Karpas-422 (cell line): ENCODE measurements at regions not wholly inside any gene's neighbourhood (a gene's known extent, or its start where the extent isn't known, plus 50 kb on each side); places are given as distances from the start of the nearest gene placed in this dataset.
"Not testable (repeated sequence)": the region's sequence is repeated elsewhere in the genome, so short reads cannot be mapped to it uniquely, and the experiment has no call there.

Experiments used
- DNase-seq: peaks from one replicate; pipeline ENCODE4 v3.0.0-alpha.2; 2015
- H2AFZ ChIP-seq: fragments of 200-600 bp; sonication (generic); 2 replicates; pipeline ENCODE4 v1.6.1; 2014; ENCODE audit warnings: antibody characterized with exemption, low read length, mixed read lengths
- H3K27ac ChIP-seq: fragments of 200-600 bp; sonication (generic); 2 replicates; pipeline ENCODE4 v1.5.1; 2014; ENCODE audit warnings: mild to moderate bottlenecking, low read length, moderate library complexity
- H3K27me3 ChIP-seq: fragments of 200-600 bp; sonication (generic); 2 replicates; pipeline ENCODE4 v1.6.1; 2014; ENCODE audit warnings: low read length, mixed read lengths
- H3K36me3 ChIP-seq: fragments of 200-600 bp; sonication (generic); 2 replicates; pipeline ENCODE4 v1.6.1; 2014; ENCODE audit warnings: low read length, mixed read lengths; ENCODE audit not compliant: insufficient read depth
- H3K4me1 ChIP-seq: fragments of 200-600 bp; sonication (generic); 2 replicates; pipeline ENCODE4 v1.6.1; 2014; ENCODE audit warnings: mild to moderate bottlenecking, low read length, mixed read lengths
- H3K4me2 ChIP-seq: fragments of 200-600 bp; sonication (generic); 2 replicates; pipeline ENCODE4 v1.6.1; 2014; ENCODE audit warnings: low read length, low read depth, mild to moderate bottlenecking; ENCODE audit not compliant: poor library complexity, severe bottlenecking
- H3K4me3 ChIP-seq: fragments of 200-600 bp; sonication (generic); 2 replicates; pipeline ENCODE4 v1.5.1; 2014; ENCODE audit warnings: mild to moderate bottlenecking, antibody characterized with exemption, low read length, mixed read lengths
- H3K79me2 ChIP-seq: fragments of 200-600 bp; sonication (generic); 2 replicates; pipeline ENCODE4 v1.6.1; 2014; ENCODE audit warnings: mild to moderate bottlenecking, low read length, mixed read lengths
- H3K9ac ChIP-seq: fragments of 200-600 bp; sonication (generic); 2 replicates; pipeline ENCODE4 v1.6.0; 2014; ENCODE audit warnings: low read length
- H3K9me2 ChIP-seq: fragments of 200-600 bp; sonication (generic), shearing (Covaris generic); replicated peaks from 2 replicates; pipeline ENCODE4 v1.6.0; 2014; ENCODE audit warnings: mild to moderate bottlenecking, low read length, moderate library complexity; ENCODE audit not compliant: insufficient read depth
- H3K9me3 ChIP-seq: fragments of 300-700, 200-600 bp; sonication (generic); 2 replicates; pipeline ENCODE4 v1.6.1; 2014; ENCODE audit warnings: low read length, mixed read lengths
- H4K20me1 ChIP-seq: fragments of 200-600 bp; sonication (generic); 2 replicates; pipeline ENCODE4 v1.6.1; 2014; ENCODE audit warnings: mild to moderate bottlenecking, antibody characterized with exemption, low read length, low read depth; ENCODE audit not compliant: insufficient read depth

DNA sequence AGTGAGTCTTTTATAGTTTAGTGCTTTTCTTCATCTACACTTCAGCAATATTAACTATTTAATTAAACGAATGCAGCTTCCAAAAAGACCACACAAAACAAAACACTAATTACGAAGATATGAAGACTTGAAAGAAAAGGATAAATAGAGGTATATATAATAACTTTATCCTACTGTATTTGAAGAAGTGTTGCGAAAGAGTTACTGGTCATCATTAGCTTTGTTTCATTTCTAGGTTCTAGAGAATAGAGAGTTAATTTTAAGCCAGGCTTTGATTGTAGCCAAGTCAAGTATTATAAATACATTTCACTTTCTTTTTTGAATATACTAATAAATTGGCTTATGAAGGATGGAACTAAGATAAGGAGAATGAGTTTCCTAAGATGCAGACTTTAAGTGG is 416.8 kb upstream of the GBE1 start:
- H2AFZ ChIP-seq: no peak overlapping the region
- H3K4me2 ChIP-seq: no peak overlapping the region
- no peak overlapping the region for H3K27ac ChIP-seq
- no peaks in the 10 kb centered on the region for H3K9me3 ChIP-seq
- no peak overlapping the region for H3K9ac ChIP-seq
- no peaks in the 10 kb centered on the region for H4K20me1 ChIP-seq
- no peaks in the 10 kb centered on the region for H3K36me3 ChIP-seq
- no peaks in the 10 kb centered on the region for H3K27me3 ChIP-seq
- no peak overlapping the region for H3K4me3 ChIP-seq
- H3K4me1 ChIP-seq: no peaks in the 10 kb centered on the region
- no peaks in the 10 kb centered on the region for H3K79me2 ChIP-seq
- no peaks in the 10 kb centered on the region; the same call in 1 of the 2 replicates for H3K9me2 ChIP-seq
- no peak for DNase-seq

DNA sequence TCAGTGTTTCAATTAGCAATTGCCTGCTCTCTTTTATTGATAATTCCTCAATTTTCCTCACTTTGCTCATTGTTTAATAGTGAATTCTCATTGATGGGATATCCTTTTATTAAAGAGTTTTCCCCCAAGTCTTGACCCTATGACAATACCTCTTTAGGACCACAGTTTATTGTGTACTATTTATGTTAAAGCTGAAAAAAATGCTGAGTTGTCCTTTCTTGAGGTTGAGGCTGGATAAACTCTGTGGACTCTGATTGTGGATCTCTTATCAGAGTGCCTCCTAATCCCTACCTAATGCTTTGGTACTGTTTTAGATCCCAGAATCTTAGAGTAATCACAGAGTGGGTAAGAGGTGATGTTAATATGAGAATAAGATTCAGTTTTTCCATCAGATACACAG is 416.3 kb upstream of the GBE1 start:
- no peak overlapping the region for H3K9ac ChIP-seq
- H3K4me2 ChIP-seq: no peak overlapping the region
- DNase-seq: no peak
- H3K9me3 ChIP-seq: no peaks in the 10 kb centered on the region
- no peaks in the 10 kb centered on the region for H3K27me3 ChIP-seq
- no peaks in the 10 kb centered on the region for H4K20me1 ChIP-seq
- H2AFZ ChIP-seq: no peak overlapping the region
- H3K9me2 ChIP-seq: no peaks in the 10 kb centered on the region; the same call in 1 of the 2 replicates
- no peak overlapping the region for H3K27ac ChIP-seq
- H3K4me1 ChIP-seq: no peaks in the 10 kb centered on the region
- no peaks in the 10 kb centered on the region for H3K79me2 ChIP-seq
- H3K36me3 ChIP-seq: no peaks in the 10 kb centered on the region
- H3K4me3 ChIP-seq: no peak overlapping the region

DNA sequence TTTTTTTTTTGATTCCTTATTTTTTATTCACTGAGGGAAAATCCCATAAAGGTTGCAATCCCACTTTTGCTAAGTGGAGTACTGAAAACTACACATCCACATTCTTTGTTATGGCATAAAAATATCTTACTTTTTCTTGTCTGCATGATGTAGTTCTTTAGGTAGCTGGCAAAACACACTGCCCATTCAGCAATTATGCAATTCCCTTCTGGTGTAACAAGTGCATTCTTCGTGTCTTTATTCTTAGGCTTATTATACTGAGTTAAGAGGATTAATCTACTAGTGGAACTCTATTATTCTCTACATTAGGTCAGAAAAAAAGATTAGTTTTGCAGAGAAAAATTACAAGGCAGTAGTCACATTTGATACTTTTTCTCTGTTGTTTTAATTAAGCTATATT is 403.8 kb upstream of the GBE1 start:
- Histone ChIP-seq H3K9me2 (no peaks in the 10 kb centered on the region), H2AFZ (no peak overlapping the region), H3K27ac (no peak overlapping the region), H4K20me1 (no peaks in the 10 kb centered on the region), H3K4me1 (no peaks in the 10 kb centered on the region), H3K4me3 (no peak overlapping the region), H3K9me3 (peaks cover 4% of the 10 kb centered on the region; the same call in 1 of the 2 replicates), H3K27me3 (no peaks in the 10 kb centered on the region), H3K9ac (no peak overlapping the region), H3K4me2 (no peak overlapping the region), H3K79me2 (no peaks in the 10 kb centered on the region), H3K36me3 (no peaks in the 10 kb centered on the region)
- no peak for DNase-seq

DNA sequence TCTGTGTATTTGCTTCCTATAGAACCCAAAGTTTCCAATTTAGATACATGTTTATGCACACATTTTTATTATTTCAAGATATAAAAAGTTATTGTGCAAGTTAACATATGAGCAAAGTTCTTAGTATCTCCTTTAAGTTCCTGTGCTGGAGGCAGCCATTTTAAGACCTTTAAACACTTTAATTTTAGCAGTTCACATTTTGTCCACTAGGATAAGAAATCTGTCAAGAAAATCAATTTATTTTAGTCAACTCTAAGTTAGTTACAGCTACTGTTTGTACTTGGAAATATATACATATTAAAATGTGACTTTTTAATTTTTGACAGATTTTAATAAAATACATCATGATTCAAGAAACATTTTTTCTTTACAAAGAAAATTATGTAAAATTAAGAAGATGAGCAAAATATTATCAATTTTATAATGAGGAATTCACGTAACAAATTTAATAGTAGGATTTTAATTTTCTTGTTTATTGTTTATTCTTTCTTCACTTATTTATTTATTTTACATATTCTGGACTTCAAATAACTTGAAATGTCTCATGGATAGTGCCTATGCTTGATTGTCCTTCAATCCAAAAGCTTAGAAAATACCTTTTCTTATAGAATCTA is 402.6 kb upstream of the GBE1 start:
- no peaks in the 10 kb centered on the region for H4K20me1 ChIP-seq
- H3K9me3 ChIP-seq: peaks cover 4% of the 10 kb centered on the region; the same call in 1 of the 2 replicates
- H3K9me2 ChIP-seq: no peaks in the 10 kb centered on the region
- no peaks in the 10 kb centered on the region for H3K4me1 ChIP-seq
- peak; percentile 75 for DNase-seq
- no peaks in the 10 kb centered on the region for H3K27me3 ChIP-seq
- H3K4me2 ChIP-seq: no peak overlapping the region
- peak overlapping the region; percentile 89 for H2AFZ ChIP-seq
- H3K79me2 ChIP-seq: no peaks in the 10 kb centered on the region
- no peak overlapping the region for H3K27ac ChIP-seq
- no peak overlapping the region for H3K4me3 ChIP-seq
- no peak overlapping the region for H3K9ac ChIP-seq
- no peaks in the 10 kb centered on the region for H3K36me3 ChIP-seq

DNA sequence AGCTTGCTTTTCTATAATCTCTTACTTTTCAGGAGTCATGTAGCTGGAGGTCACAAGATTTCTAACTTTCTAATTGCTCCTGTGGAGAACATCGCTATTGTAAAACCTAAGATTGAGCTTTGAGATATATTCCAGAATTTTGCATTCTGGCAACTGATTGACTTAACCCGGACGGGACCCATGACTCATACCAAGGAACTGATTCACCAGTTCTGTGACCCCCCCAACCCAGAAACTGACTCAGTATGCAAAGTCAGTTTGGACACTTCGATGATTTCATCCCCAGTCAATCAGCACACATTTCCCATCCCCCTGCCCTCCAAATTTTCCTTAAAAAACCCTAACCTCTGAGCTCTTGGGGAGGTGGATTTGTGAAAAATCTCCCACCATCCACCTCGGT is 396.5 kb upstream of the GBE1 start:
- Histone ChIP-seq H3K4me3 (no peak overlapping the region), H3K4me2 (no peak overlapping the region), H4K20me1 (no peaks in the 10 kb centered on the region), H3K9me2 (no peaks in the 10 kb centered on the region), H3K36me3 (no peaks in the 10 kb centered on the region), H3K79me2 (no peaks in the 10 kb centered on the region), H3K9me3 (no peaks in the 10 kb centered on the region), H2AFZ (no peak overlapping the region), H3K4me1 (no peaks in the 10 kb centered on the region), H3K27me3 (no peaks in the 10 kb centered on the region), H3K27ac (no peak overlapping the region), H3K9ac (no peak overlapping the region)
- DNase-seq: no peak

DNA sequence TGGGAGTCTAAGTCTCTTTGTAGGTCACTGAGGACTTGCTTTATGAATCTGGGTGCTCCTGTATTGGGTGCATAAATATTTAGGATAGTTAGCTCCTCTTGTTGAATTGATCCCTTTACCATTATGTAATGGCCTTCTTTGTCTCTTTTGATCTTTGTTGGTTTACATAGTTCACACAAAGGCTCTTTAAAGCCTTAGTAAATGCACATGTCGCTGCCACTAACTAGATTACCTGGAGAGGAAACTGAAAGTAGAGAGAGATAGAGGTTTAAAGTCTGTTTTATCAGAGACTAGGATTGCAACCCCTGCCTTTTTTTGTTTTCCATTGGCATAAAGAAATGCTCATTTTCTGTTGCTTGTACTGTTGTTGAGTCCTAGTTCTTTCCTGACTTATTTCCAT is 392.4 kb upstream of the GBE1 start:
- H3K9ac ChIP-seq, H3K36me3 ChIP-seq, H3K4me1 ChIP-seq, DNase-seq, H3K9me3 ChIP-seq, H3K27ac ChIP-seq, H4K20me1 ChIP-seq, H2AFZ ChIP-seq, H3K4me3 ChIP-seq, H3K9me2 ChIP-seq, H3K27me3 ChIP-seq, H3K4me2 ChIP-seq, H3K79me2 ChIP-seq: not testable (repeated sequence)

DNA sequence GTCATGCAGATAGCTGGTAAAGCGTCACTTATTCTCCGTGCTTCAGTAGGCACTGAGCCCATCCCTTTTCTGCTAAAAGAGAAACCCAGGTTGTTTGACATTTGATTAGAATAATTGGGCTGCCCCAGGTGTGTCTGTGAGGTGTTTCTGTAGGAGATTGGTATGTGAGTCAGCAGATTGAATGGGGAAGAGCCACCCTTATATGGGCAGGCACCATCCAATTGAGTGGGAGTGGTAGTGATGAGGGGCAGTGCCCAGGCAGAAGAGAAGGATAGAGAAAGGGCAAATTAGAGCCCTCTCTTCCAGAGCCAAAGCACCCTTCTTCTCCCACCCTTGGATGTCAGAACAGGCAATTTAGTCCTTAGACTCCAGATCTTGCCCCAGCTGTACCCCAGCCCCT is 384.3 kb upstream of the GBE1 start:
- H3K4me1 ChIP-seq: no peaks in the 10 kb centered on the region
- H3K27me3 ChIP-seq: no peaks in the 10 kb centered on the region
- H2AFZ ChIP-seq: no peak overlapping the region
- no peak overlapping the region for H3K27ac ChIP-seq
- H3K4me3 ChIP-seq: no peak overlapping the region
- no peaks in the 10 kb centered on the region; the same call in 1 of the 2 replicates for H3K9me2 ChIP-seq
- no peaks in the 10 kb centered on the region for H3K36me3 ChIP-seq
- no peak for DNase-seq
- no peak overlapping the region for H3K9ac ChIP-seq
- H3K79me2 ChIP-seq: no peaks in the 10 kb centered on the region
- no peak overlapping the region for H3K4me2 ChIP-seq
- no peaks in the 10 kb centered on the region for H3K9me3 ChIP-seq
- H4K20me1 ChIP-seq: no peaks in the 10 kb centered on the region

DNA sequence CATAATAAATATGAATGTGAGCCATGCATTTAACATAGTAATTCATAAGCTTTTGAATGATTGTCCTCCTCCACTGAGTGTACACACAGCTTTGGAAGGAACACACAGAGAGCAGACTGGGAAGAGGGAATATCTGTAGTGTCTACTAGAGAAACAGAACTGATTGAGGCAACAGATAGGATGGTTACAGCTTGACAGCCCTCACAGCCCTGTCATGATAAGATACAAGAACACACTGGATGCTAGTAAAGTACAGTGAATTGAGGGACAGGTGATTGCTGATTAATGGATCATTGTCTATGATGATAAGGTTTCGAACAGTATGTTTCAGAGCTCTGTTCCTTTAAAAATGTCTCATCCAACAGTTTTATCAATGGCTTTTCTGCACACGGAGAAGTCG is 383.4 kb upstream of the GBE1 start:
- Histone ChIP-seq H3K9me3 (no peaks in the 10 kb centered on the region), H3K27ac (no peak overlapping the region), H3K36me3 (no peaks in the 10 kb centered on the region), H3K79me2 (no peaks in the 10 kb centered on the region), H3K9me2 (no peaks in the 10 kb centered on the region; the same call in 1 of the 2 replicates), H3K4me1 (no peaks in the 10 kb centered on the region), H3K27me3 (no peaks in the 10 kb centered on the region), H2AFZ (no peak overlapping the region), H4K20me1 (no peaks in the 10 kb centered on the region), H3K4me3 (no peak overlapping the region), H3K9ac (no peak overlapping the region), H3K4me2 (no peak overlapping the region)
- no peak for DNase-seq
